Smooth muscle cell (in vitro differentiated cells): ENCODE measurements at regions not wholly inside any gene's neighbourhood (a gene's known extent, or its start where the extent isn't known, plus 50 kb on each side); places are given as distances from the start of the nearest gene placed in this dataset.

Experiments used
- DNase-seq: peaks from one replicate; lab custom pipeline; 2025; ENCODE audit not compliant: unreplicated experiment; lab: John Stamatoyannopoulos, UW
- H2AFZ ChIP-seq: fragments of 200-600 bp; sonication (generic); 2 replicates; pipeline ENCODE4 v1.6.0; 2016; ENCODE audit warnings: antibody characterized with exemption, low read depth, mild to moderate bottlenecking
- H3F3A ChIP-seq: fragments of 200-600 bp; sonication (generic); 2 replicates; pipeline ENCODE4 v1.6.0; 2017; ENCODE audit warnings: antibody characterized with exemption, low read depth
- H3K27ac ChIP-seq: fragments of 200-600 bp; sonication (generic); 2 replicates; pipeline ENCODE4 v1.5.1; 2016; ENCODE audit warnings: low read depth, mild to moderate bottlenecking
- H3K27me3 ChIP-seq: fragments of 200-600 bp; sonication (generic); 2 replicates; pipeline ENCODE4 v1.6.1; 2016; ENCODE audit warnings: low read depth, mild to moderate bottlenecking
- H3K36me3 ChIP-seq: fragments of 200-600 bp; sonication (generic); 2 replicates; pipeline ENCODE4 v1.5.1; 2016; ENCODE audit warnings: low read depth
- H3K4me1 ChIP-seq: fragments of 200-600 bp; sonication (generic); 2 replicates; pipeline ENCODE4 v1.5.1; 2016; ENCODE audit warnings: low read depth
- H3K4me2 ChIP-seq: fragments of 200-600 bp; sonication (generic); 2 replicates; pipeline ENCODE4 v1.6.0; 2016; ENCODE audit warnings: mild to moderate bottlenecking
- H3K4me3 ChIP-seq: fragments of 200-600 bp; sonication (generic); 2 replicates; pipeline ENCODE4 v1.5.1; 2016; ENCODE audit warnings: mild to moderate bottlenecking
- H3K79me2 ChIP-seq: fragments of 200-600 bp; sonication (generic); 2 replicates; pipeline ENCODE4 v1.6.0; 2016; ENCODE audit warnings: low read depth, mild to moderate bottlenecking
- H3K9ac ChIP-seq: fragments of 200-600 bp; sonication (generic); 2 replicates; pipeline ENCODE4 v1.6.0; 2016; ENCODE audit warnings: low read depth
- H3K9me3 ChIP-seq: fragments of 200-600 bp; sonication (generic); replicated peaks from 2 replicates; pipeline ENCODE4 v1.5.1; 2016; ENCODE audit warnings: low read depth
- H4K20me1 ChIP-seq: fragments of 200-600 bp; sonication (generic); 2 replicates; pipeline ENCODE4 v1.6.0; 2016; ENCODE audit warnings: low read depth
- CTCF ChIP-seq: fragments of 200-600 bp; sonication (generic); IDR thresholded peaks from 2 replicates; pipeline ENCODE4 v1.5.1; 2017; ENCODE audit warnings: borderline replicate concordance, mild to moderate bottlenecking, antibody characterized with exemption; ENCODE audit not compliant: insufficient read depth, poor library complexity, severe bottlenecking
- WGBS: methylation state at CpG from one replicate; pipeline ENCODE4 v1.1.7; 2016; ENCODE audit warnings: low lambda C conversion rate; 5-methylcytosine and 5-hydroxymethylcytosine counted together

GRCh38 chr1:72827278-72827677 is 544.9 kb upstream of the NEGR1 start:
- Histone ChIP-seq H3K9ac (no peak overlapping the region), H3K27me3 (no peaks in the 10 kb centered on the region), H3K4me2 (no peak overlapping the region), H3K9me3 (no peaks in the 10 kb centered on the region), H3K4me1 (no peaks in the 10 kb centered on the region), H4K20me1 (no peaks in the 10 kb centered on the region), H3K36me3 (no peaks in the 10 kb centered on the region), H2AFZ (no peak overlapping the region), H3K4me3 (no peak overlapping the region), H3K79me2 (no peaks in the 10 kb centered on the region), H3F3A (no peaks in the 10 kb centered on the region), H3K27ac (no peak overlapping the region)
- no peak for TF ChIP-seq CTCF
- no peak for DNase-seq

GRCh38 chr1:72804541-72804940 is 522.2 kb upstream of the NEGR1 start:
- Histone ChIP-seq H3K4me1 (no peaks in the 10 kb centered on the region), H3K4me2 (no peak overlapping the region)
- no peak for DNase-seq

GRCh38 chr1:72781038-72781437 is 498.7 kb upstream of the NEGR1 start:
- H3K4me1 ChIP-seq = peaks cover 2% of the 10 kb centered on the region
- no peaks in the 10 kb centered on the region for H3F3A ChIP-seq
- H2AFZ ChIP-seq = no peak overlapping the region
- no peaks in the 10 kb centered on the region for H3K79me2 ChIP-seq
- H4K20me1 ChIP-seq = no peaks in the 10 kb centered on the region
- H3K4me2 ChIP-seq = no peak overlapping the region
- no peak for DNase-seq
- H3K4me3 ChIP-seq = no peak overlapping the region
- no peak overlapping the region for H3K9ac ChIP-seq
- no peaks in the 10 kb centered on the region for H3K9me3 ChIP-seq
- no peaks in the 10 kb centered on the region for H3K36me3 ChIP-seq
- 91% methylated on average over 1 of the region's 1 CpG for WGBS
- H3K27ac ChIP-seq = no peak overlapping the region
- H3K27me3 ChIP-seq = no peaks in the 10 kb centered on the region
- no peak for TF ChIP-seq CTCF

More at GRCh38 chr1:72804541-72804940, 522.2 kb upstream of the NEGR1 start:
- no peak overlapping the region for H3K4me3 ChIP-seq
- no peaks in the 10 kb centered on the region for H3F3A ChIP-seq
- no peaks in the 10 kb centered on the region for H3K27me3 ChIP-seq
- H3K9ac ChIP-seq = no peak overlapping the region
- H2AFZ ChIP-seq = no peak overlapping the region
- H3K79me2 ChIP-seq = no peaks in the 10 kb centered on the region
- peaks cover 2% of the 10 kb centered on the region for H3K9me3 ChIP-seq
- H3K36me3 ChIP-seq = no peaks in the 10 kb centered on the region
- no peaks in the 10 kb centered on the region for H4K20me1 ChIP-seq
- no peak for TF ChIP-seq CTCF
- no peak overlapping the region for H3K27ac ChIP-seq

- Histone ChIP-seq H3K9me3 (no peaks in the 10 kb centered on the region), H3K27ac (no peak overlapping the region), H2AFZ (no peak overlapping the region), H3K4me2 (no peak overlapping the region), H3K27me3 (no peaks in the 10 kb centered on the region), H3K9ac (no peak overlapping the region), H3K4me3 (no peak overlapping the region), H3K4me1 (peaks cover 2% of the 10 kb centered on the region), H4K20me1 (no peaks in the 10 kb centered on the region), H3F3A (no peaks in the 10 kb centered on the region), H3K36me3 (no peaks in the 10 kb centered on the region), H3K79me2 (no peaks in the 10 kb centered on the region)
- DNase-seq = no peak
- 86% methylated on average over 1 of the region's 1 CpG for WGBS
- no peak for TF ChIP-seq CTCF
Measured at GRCh38 chr1:72780212-72780611, 497.9 kb upstream of the NEGR1 start.
